Fibroblast of pulmonary artery (primary cell): ENCODE measurements at regions not wholly inside any gene's neighbourhood (a gene's known extent, or its start where the extent isn't known, plus 50 kb on each side); places are given as distances from the start of the nearest gene placed in this dataset.

Source experiments
- DNase-seq: peaks from one replicate; pipeline ENCODE4 v3.0.0-alpha.2; 2010; ENCODE audit warnings: low read depth
- H3K4me3 ChIP-seq: replicated peaks from 2 replicates; pipeline ENCODE4 v1.5.1; 2011; ENCODE audit warnings: low read depth, mild to moderate bottlenecking, control low read depth, low read length, moderate library complexity
- CTCF ChIP-seq: IDR thresholded peaks from 2 replicates; pipeline ENCODE4 v1.5.1; 2011; ENCODE audit warnings: mild to moderate bottlenecking, control low read depth, low read length, inconsistent platforms; ENCODE audit errors: missing control alignments

GRCh38 chr12:38123566-38124246 is 192.9 kb upstream of the ALG10B start:
- no peak for TF ChIP-seq CTCF
- no peak for DNase-seq
- H3K4me3 ChIP-seq = no peak overlapping the region

GRCh38 chr12:38124247-38125012 is 192.1 kb upstream of the ALG10B start:
- no peak overlapping the region for H3K4me3 ChIP-seq
- no peak for TF ChIP-seq CTCF
- DNase-seq = no peak

GRCh38 chr12:38132139-38132538 is 184.4 kb upstream of the ALG10B start:
- no peak overlapping the region for H3K4me3 ChIP-seq
- TF ChIP-seq CTCF = no peak
- no peak for DNase-seq

- DNase-seq = no peak
- TF ChIP-seq CTCF = no peak
- no peak overlapping the region for H3K4me3 ChIP-seq
Measured at GRCh38 chr12:38137287-38137686, 179.3 kb upstream of the ALG10B start.

GRCh38 chr12:38137716-38138115 is 178.9 kb upstream of the ALG10B start:
- no peak for TF ChIP-seq CTCF
- H3K4me3 ChIP-seq = no peak overlapping the region

GRCh38 chr12:38138225-38139221 is 178.1 kb upstream of the ALG10B start:
- peak; percentile 81 for DNase-seq
- peak; percentile 92 for TF ChIP-seq CTCF
- peak overlapping the region; percentile 52 for H3K4me3 ChIP-seq

More at GRCh38 chr12:38137716-38138115, 178.9 kb upstream of the ALG10B start:
- no peak for DNase-seq
